ENCODE measurements at regions not wholly inside any gene's neighbourhood (a gene's known extent, or its start where the extent isn't known, plus 50 kb on each side); places are given as distances from the start of the nearest gene placed in this dataset.

GRCh38 chr7:42627101-42627500 lies 284.8 kb downstream of the C7orf25 start:
- TF ChIP-seq CTCF (IDR thresholded peaks at IDR 0.05) (no peak), POLR2A (IDR thresholded peaks at IDR 0.05) (no peak)
